Panc1 (cell line): ENCODE measurements at regions not wholly inside any gene's neighbourhood (a gene's known extent, or its start where the extent isn't known, plus 50 kb on each side); places are given as distances from the start of the nearest gene placed in this dataset.
"Not testable (repeated sequence)": the region's sequence is repeated elsewhere in the genome, so short reads cannot be mapped to it uniquely, and the experiment has no call there.

Source experiments
- POLR2AphosphoS5 ChIP-seq: IDR thresholded peaks from 2 replicates; pipeline ENCODE4 v1.6.1; 2012; ENCODE audit warnings: mild to moderate bottlenecking, low read depth, low read length, moderate library complexity
- TF ChIP-seq, protein P1 (sequence below): fragments of 450-650 bp; IDR thresholded peaks from 2 replicates; pipeline ENCODE4 v1.5.1; 2017; ENCODE audit warnings: mild to moderate bottlenecking

DNA sequence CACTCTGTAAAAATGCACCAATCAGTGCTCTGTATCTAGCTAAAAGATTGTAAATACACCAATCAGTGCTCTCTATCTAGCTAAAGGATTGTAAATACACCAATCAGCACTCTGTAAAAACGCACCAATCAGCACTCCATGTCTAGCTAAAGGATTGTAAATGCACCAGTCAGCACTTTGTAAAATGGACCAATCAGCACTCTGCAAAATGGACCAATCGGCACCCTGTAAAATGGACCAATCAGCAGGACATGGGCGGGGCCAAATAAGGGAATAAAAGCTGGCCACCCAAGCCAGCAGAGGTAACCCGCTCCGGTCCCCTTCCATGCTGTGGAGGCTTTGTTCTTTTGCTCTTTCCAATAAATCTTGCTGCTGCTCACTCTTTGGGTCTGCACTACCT, 140.7 kb downstream of the ELOVL4 start:
- TF ChIP-seq, protein P1, sequence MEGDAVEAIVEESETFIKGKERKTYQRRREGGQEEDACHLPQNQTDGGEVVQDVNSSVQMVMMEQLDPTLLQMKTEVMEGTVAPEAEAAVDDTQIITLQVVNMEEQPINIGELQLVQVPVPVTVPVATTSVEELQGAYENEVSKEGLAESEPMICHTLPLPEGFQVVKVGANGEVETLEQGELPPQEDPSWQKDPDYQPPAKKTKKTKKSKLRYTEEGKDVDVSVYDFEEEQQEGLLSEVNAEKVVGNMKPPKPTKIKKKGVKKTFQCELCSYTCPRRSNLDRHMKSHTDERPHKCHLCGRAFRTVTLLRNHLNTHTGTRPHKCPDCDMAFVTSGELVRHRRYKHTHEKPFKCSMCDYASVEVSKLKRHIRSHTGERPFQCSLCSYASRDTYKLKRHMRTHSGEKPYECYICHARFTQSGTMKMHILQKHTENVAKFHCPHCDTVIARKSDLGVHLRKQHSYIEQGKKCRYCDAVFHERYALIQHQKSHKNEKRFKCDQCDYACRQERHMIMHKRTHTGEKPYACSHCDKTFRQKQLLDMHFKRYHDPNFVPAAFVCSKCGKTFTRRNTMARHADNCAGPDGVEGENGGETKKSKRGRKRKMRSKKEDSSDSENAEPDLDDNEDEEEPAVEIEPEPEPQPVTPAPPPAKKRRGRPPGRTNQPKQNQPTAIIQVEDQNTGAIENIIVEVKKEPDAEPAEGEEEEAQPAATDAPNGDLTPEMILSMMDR = not testable (repeated sequence)
- not testable (repeated sequence) for TF ChIP-seq POLR2AphosphoS5
